Upper lobe of left lung (tissue), 6 donors: ENCODE measurements at regions not wholly inside any gene's neighbourhood (a gene's known extent, or its start where the extent isn't known, plus 50 kb on each side); places are given as distances from the start of the nearest gene placed in this dataset.

Source experiments
- ATAC-seq, 2 donors: fragments of 200-7000 bp; cut with Tn5 transposase; one replicate each; pipeline ENCODE4 v1.9.1; 2022; ENCODE audit warnings: mild to moderate bottlenecking in 2 of 2, moderate library complexity in 2 of 2; ENCODE audit not compliant: low FRiP score in 2 of 2
- DNase-seq, 2 donors: peaks; one replicate each; pipeline ENCODE4 v3.0.0-alpha.2; 2019 to 2020
- H3K27ac ChIP-seq, 4 donors: fragments of 200-600 bp; sonication (generic); one replicate each; pipeline ENCODE4 v1.5.1; 2016 to 2019
- H3K27me3 ChIP-seq, 4 donors: fragments of 200-600 bp; sonication (generic); one replicate each; pipeline ENCODE4 v1.5.1; 2017 to 2019
- H3K36me3 ChIP-seq, 4 donors: fragments of 200-600 bp; sonication (generic); one replicate each; pipeline ENCODE4 v1.5.1; 2016 to 2019
- H3K4me1 ChIP-seq, 4 donors: fragments of 200-600 bp; sonication (generic); one replicate each; pipeline ENCODE4 v1.5.1; 2018 to 2019
- H3K4me3 ChIP-seq, 4 donors: fragments of 200-600 bp; sonication (generic); one replicate each; pipeline ENCODE4 v1.5.1; 2017 to 2019; ENCODE audit warnings: mild to moderate bottlenecking in 2 of 4, moderate library complexity in 1 of 4
- H3K9me3 ChIP-seq, 4 donors: fragments of 200-600 bp; sonication (generic); one replicate each; pipeline ENCODE4 v1.5.1; 2018 to 2019
- CTCF ChIP-seq, 6 experiments: fragments of 450-650 bp in 4 of 6; fragments of 200-600 bp in 2 of 6; sonication (generic) in 2 of 6; IDR thresholded peaks; one replicate each; pipeline ENCODE4 v1.5.1; 2016 to 2019; ENCODE audit warnings: antibody characterized with exemption in 6 of 6
- EP300 ChIP-seq, 4 donors: sonication (generic); formaldehyde crosslinking; IDR thresholded peaks; one replicate each; pipeline ENCODE4 v1.5.1; 2017; ENCODE audit warnings: antibody characterized with exemption in 4 of 4, control low read depth in 2 of 4
- POLR2A ChIP-seq, 4 donors: fragments of 450-650 bp; IDR thresholded peaks; one replicate each; pipeline ENCODE4 v1.5.1; 2016 to 2017; ENCODE audit warnings: antibody characterized with exemption in 4 of 4, mild to moderate bottlenecking in 2 of 4
- POLR2AphosphoS5 ChIP-seq, 2 donors: sonication (generic); formaldehyde crosslinking; IDR thresholded peaks; one replicate each; pipeline ENCODE4 v1.5.1; 2017; ENCODE audit warnings: antibody characterized with exemption in 2 of 2
- WGBS, 2 donors: methylation state at CpG; one replicate each; pipeline ENCODE4 v1.1.5; 2017 to 2018; 5-methylcytosine and 5-hydroxymethylcytosine counted together
- donor health status: DM: no; HTN: no; CAD: no; lungs with moderate emphysema.
- donor health status: DM: no; HTN: yes; CAD: no; lungs with severe emphysema.

GRCh38 chr14:104319491-104320241 lies 181.3 kb downstream of the KIF26A start:
- no peak overlapping the region for H3K4me3 ChIP-seq
- no peaks in the 10 kb centered on the region for H3K27me3 ChIP-seq
- peak; percentile 17 to 54 for DNase-seq
- TF ChIP-seq CTCF (IDR thresholded peaks at IDR 0.05) (no peak), POLR2AphosphoS5 (IDR thresholded peaks at IDR 0.05) (no peak), EP300 (IDR thresholded peaks at IDR 0.05) (no peak), POLR2A (IDR thresholded peaks at IDR 0.05) (no peak)
- peaks cover 0 to 8% (median 4%) of the 10 kb centered on the region in 4 donors for H3K4me1 ChIP-seq
- H3K36me3 ChIP-seq: no peaks in the 10 kb centered on the region
- ATAC-seq: no peak
- no peaks in the 10 kb centered on the region for H3K9me3 ChIP-seq
- no peak overlapping the region for H3K27ac ChIP-seq
- 85 to 88% methylated on average over 12 to 22 of the region's 23 CpGs for WGBS, 2 donors

- H3K36me3 ChIP-seq: no peaks in the 10 kb centered on the region
- no peak overlapping the region for H3K27ac ChIP-seq
- H3K27me3 ChIP-seq: no peaks in the 10 kb centered on the region
- peaks cover 0 to 8% (median 4%) of the 10 kb centered on the region in 4 donors for H3K4me1 ChIP-seq
- ATAC-seq: no peak
- peak; percentile 15 to 76 for DNase-seq
- 35 to 60% methylated on average over 13 to 20 of the region's 20 CpGs for WGBS, 2 donors
- TF ChIP-seq EP300 (IDR thresholded peaks at IDR 0.05) (no peak), CTCF (IDR thresholded peaks at IDR 0.05) (no peak), POLR2AphosphoS5 (IDR thresholded peaks at IDR 0.05) (no peak), POLR2A (IDR thresholded peaks at IDR 0.05) (no peak)
- no peaks in the 10 kb centered on the region for H3K9me3 ChIP-seq
- H3K4me3 ChIP-seq: no peak overlapping the region
Observed at GRCh38 chr14:104320611-104321086, 182.3 kb downstream of the KIF26A start.

- H3K27me3 ChIP-seq: no peaks in the 10 kb centered on the region
- no peak overlapping the region for H3K4me3 ChIP-seq
- H3K27ac ChIP-seq: no peak overlapping the region
- no peaks in the 10 kb centered on the region for H3K9me3 ChIP-seq
- DNase-seq: peak in 1 of 2 donors; percentile 12
- TF ChIP-seq EP300 (IDR thresholded peaks at IDR 0.05): no peak
- TF ChIP-seq POLR2A (IDR thresholded peaks at IDR 0.05): no peak
- TF ChIP-seq CTCF (IDR thresholded peaks at IDR 0.05): no peak
- 36 to 53% methylated on average over 23 of the region's 24 CpGs for WGBS, 2 donors
- ATAC-seq: no peak
- H3K4me1 ChIP-seq: peaks cover 0 to 8% (median 4%) of the 10 kb centered on the region in 4 donors
- no peaks in the 10 kb centered on the region for H3K36me3 ChIP-seq
Observed at GRCh38 chr14:104321088-104321801, 182.9 kb downstream of the KIF26A start.

GRCh38 chr14:104321802-104322130 lies 183.4 kb downstream of the KIF26A start:
- H3K27me3 ChIP-seq: no peaks in the 10 kb centered on the region
- WGBS, 2 donors: 50 to 81% methylated on average over 1 to 10 of the region's 11 CpGs
- H3K36me3 ChIP-seq: no peaks in the 10 kb centered on the region
- H3K4me3 ChIP-seq: no peak overlapping the region
- DNase-seq: no peak
- H3K9me3 ChIP-seq: no peaks in the 10 kb centered on the region
- no peak for ATAC-seq
- TF ChIP-seq EP300 (IDR thresholded peaks at IDR 0.05) (no peak), POLR2A (IDR thresholded peaks at IDR 0.05) (no peak), CTCF (IDR thresholded peaks at IDR 0.05) (no peak), POLR2AphosphoS5 (IDR thresholded peaks at IDR 0.05) (no peak)
- peaks cover 0 to 8% (median 4%) of the 10 kb centered on the region in 4 donors for H3K4me1 ChIP-seq
- H3K27ac ChIP-seq: no peak overlapping the region
